ENCODE measurements at regions not wholly inside any gene's neighbourhood (a gene's known extent, or its start where the extent isn't known, plus 50 kb on each side); places are given as distances from the start of the nearest gene placed in this dataset.

DNA sequence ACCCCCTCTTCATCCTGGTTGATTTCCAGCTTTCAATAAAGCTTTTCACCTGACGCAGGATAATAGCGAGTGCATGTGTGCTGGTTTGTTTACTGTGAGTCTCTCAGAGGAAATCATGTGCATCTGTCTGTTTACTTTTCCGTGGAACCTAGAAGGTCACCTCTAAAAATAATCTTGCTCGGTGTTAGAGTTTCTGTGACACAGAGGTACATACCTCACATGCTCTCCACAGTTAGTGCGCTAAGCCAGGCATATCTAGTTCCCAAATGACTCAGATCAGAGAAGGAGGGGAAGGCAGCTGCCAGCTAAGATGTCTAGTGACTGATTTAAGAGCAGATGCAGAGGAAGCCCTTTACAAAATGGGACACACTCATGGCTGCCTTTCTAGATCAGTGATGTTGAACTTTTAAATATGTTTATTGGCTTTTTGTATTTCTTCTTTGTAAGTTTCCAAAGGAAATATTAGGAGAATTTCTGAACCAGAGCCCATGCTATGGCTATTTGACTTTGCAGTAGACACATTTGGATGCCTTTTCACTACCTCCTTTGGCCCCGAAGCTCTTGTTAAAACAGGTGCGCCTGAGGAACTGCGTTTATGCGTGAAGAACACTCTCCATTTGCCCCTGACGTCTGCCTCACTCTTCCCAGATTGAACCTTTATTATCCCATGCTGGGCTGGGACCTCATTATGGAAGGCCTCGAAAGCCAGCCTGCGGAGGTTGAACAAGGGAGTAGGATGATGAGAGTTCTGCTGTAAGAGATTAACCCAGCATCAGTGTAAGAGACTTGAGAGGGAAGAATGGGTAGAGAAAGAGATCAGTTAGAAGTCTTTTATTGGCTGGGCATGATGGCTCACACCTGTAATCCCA is 145.6 kb downstream of the FAM161A start:
- no peak for TF ChIP-seq FOXP2 (optimal IDR thresholded peaks at IDR 0.05; ENCODE audit: borderline replicate concordance, extremely low read depth, extremely low read length, insufficient read depth)
- TF ChIP-seq TAF1 (IDR thresholded peaks at IDR 0.05; ENCODE audit: borderline replicate concordance, insufficient read depth, low read length): no peak
- TF ChIP-seq, protein P1, sequence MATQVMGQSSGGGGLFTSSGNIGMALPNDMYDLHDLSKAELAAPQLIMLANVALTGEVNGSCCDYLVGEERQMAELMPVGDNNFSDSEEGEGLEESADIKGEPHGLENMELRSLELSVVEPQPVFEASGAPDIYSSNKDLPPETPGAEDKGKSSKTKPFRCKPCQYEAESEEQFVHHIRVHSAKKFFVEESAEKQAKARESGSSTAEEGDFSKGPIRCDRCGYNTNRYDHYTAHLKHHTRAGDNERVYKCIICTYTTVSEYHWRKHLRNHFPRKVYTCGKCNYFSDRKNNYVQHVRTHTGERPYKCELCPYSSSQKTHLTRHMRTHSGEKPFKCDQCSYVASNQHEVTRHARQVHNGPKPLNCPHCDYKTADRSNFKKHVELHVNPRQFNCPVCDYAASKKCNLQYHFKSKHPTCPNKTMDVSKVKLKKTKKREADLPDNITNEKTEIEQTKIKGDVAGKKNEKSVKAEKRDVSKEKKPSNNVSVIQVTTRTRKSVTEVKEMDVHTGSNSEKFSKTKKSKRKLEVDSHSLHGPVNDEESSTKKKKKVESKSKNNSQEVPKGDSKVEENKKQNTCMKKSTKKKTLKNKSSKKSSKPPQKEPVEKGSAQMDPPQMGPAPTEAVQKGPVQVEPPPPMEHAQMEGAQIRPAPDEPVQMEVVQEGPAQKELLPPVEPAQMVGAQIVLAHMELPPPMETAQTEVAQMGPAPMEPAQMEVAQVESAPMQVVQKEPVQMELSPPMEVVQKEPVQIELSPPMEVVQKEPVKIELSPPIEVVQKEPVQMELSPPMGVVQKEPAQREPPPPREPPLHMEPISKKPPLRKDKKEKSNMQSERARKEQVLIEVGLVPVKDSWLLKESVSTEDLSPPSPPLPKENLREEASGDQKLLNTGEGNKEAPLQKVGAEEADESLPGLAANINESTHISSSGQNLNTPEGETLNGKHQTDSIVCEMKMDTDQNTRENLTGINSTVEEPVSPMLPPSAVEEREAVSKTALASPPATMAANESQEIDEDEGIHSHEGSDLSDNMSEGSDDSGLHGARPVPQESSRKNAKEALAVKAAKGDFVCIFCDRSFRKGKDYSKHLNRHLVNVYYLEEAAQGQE (IDR thresholded peaks at IDR 0.05; ENCODE audit: insufficient read depth in 1 of 2, low read depth in 2 of 2, low read length in 2 of 2): no peak
- no peak for TF ChIP-seq SIN3A (IDR thresholded peaks at IDR 0.05; ENCODE audit: borderline replicate concordance, insufficient read depth, low read length)
- TF ChIP-seq POLR2AphosphoS5 (IDR thresholded peaks at IDR 0.05; ENCODE audit: low read depth, low read length): no peak

DNA sequence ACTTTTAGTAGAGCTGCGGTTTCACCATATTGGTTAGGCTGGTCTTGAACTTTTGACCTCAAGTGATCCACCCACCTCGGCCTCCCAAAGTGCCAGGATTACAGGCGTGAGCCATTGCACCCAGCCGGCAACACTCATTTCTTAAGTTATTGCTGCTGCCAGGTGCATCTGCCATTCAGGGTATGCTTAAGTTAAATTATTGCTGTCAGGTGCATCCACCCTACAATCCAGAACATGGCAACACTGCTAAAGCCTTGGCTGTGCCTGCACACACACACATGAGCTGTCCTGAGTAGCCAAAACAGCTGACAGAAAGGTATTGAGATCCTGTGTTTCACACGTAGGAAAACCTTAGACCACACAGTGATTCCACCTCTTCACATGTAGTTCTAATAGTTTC is 148.2 kb downstream of the FAM161A start:
- TF ChIP-seq, protein P1 (IDR thresholded peaks at IDR 0.05; ENCODE audit: insufficient read depth in 1 of 2, low read depth in 2 of 2, low read length in 2 of 2): no peak
- no peak for TF ChIP-seq TAF1 (IDR thresholded peaks at IDR 0.05; ENCODE audit: borderline replicate concordance, insufficient read depth, low read length)
- no peak for TF ChIP-seq SIN3A (IDR thresholded peaks at IDR 0.05; ENCODE audit: borderline replicate concordance, insufficient read depth, low read length)
- TF ChIP-seq POLR2AphosphoS5 (IDR thresholded peaks at IDR 0.05; ENCODE audit: low read depth, low read length): no peak
- TF ChIP-seq FOXP2 (optimal IDR thresholded peaks at IDR 0.05; ENCODE audit: borderline replicate concordance, extremely low read depth, extremely low read length, insufficient read depth): no peak

DNA sequence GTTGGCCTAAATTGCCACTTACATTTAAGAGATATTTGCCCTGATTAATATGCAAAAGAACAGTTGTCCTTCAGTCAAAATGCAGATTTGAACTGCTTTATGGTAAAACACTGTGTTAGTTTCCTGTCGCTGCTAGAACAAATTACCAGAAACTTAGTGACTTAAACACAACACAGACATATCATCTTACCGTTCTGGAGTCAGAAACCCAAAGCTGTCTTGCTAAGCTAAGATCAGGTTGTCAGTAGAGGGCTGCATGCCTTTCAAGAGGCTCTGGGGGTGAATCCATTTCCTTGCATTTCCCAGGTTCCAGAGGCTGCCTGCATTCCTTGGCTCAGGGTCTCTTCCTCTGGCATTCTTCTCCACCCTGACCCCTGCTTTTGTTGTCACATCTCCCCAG is 149.5 kb downstream of the FAM161A start:
- TF ChIP-seq, protein P1 (IDR thresholded peaks at IDR 0.05; ENCODE audit: insufficient read depth in 1 of 2, low read depth in 2 of 2, low read length in 2 of 2): no peak
- no peak for TF ChIP-seq TAF1 (IDR thresholded peaks at IDR 0.05; ENCODE audit: borderline replicate concordance, insufficient read depth, low read length)
- no peak for TF ChIP-seq SIN3A (IDR thresholded peaks at IDR 0.05; ENCODE audit: borderline replicate concordance, insufficient read depth, low read length)
- no peak for TF ChIP-seq FOXP2 (optimal IDR thresholded peaks at IDR 0.05; ENCODE audit: borderline replicate concordance, extremely low read depth, extremely low read length, insufficient read depth)
- no peak for TF ChIP-seq POLR2AphosphoS5 (IDR thresholded peaks at IDR 0.05; ENCODE audit: low read depth, low read length)

DNA sequence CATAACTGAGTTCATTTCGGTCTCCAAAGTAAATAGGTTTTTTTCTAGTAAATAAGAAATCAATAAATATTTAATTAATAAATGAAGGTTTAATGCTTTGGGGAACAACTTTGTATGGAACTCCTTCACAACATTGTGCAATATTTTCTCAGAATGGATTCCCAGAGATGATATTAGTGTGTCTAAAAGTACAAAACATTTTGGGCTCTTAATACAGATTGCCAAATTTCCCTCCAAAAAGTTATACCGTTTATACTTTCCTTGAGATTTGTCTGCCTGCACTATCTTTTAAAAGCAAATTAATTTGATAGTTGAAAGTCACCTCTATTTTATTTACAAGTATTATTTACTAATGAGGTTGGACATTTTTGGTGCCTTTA is 151.8 kb downstream of the FAM161A start:
- TF ChIP-seq POLR2AphosphoS5 (IDR thresholded peaks at IDR 0.05; ENCODE audit: low read depth, low read length) (no peak), FOXP2 (optimal IDR thresholded peaks at IDR 0.05; ENCODE audit: borderline replicate concordance, extremely low read depth, extremely low read length, insufficient read depth) (no peak), TAF1 (IDR thresholded peaks at IDR 0.05; ENCODE audit: borderline replicate concordance, insufficient read depth, low read length) (no peak), SIN3A (IDR thresholded peaks at IDR 0.05; ENCODE audit: borderline replicate concordance, insufficient read depth, low read length) (no peak)
- TF ChIP-seq, protein P1 (IDR thresholded peaks at IDR 0.05; ENCODE audit: insufficient read depth in 1 of 2, low read depth in 2 of 2, low read length in 2 of 2): no peak

Measured in PFSK-1 (cell line).